HUES6 (cell line): ENCODE measurements at regions not wholly inside any gene's neighbourhood (a gene's known extent, or its start where the extent isn't known, plus 50 kb on each side); places are given as distances from the start of the nearest gene placed in this dataset.
"Not testable (repeated sequence)": the region's sequence is repeated elsewhere in the genome, so short reads cannot be mapped to it uniquely, and the experiment has no call there.

Source experiments
- H3K27ac ChIP-seq: 2 replicates; pipeline ENCODE4 v1.7.0; 2013; ENCODE audit warnings: low read depth, mild to moderate bottlenecking, low read length, inconsistent platforms
- H3K27me3 ChIP-seq: 2 replicates; pipeline ENCODE4 v1.6.1; 2013; ENCODE audit warnings: low read length; ENCODE audit not compliant: control insufficient read depth, insufficient read depth
- H3K36me3 ChIP-seq: 2 replicates; pipeline ENCODE4 v1.6.1; 2013; ENCODE audit warnings: low read length; ENCODE audit not compliant: control insufficient read depth, insufficient read depth
- H3K4me1 ChIP-seq: 2 replicates; pipeline ENCODE4 v1.6.1; 2013; ENCODE audit warnings: low read length; ENCODE audit not compliant: control insufficient read depth, insufficient read depth
- H3K4me3 ChIP-seq: 2 replicates; pipeline ENCODE4 v1.5.1; 2013; ENCODE audit warnings: low read depth, low read length
- H3K9ac ChIP-seq: one replicate; pipeline ENCODE4 v1.6.1; 2013; ENCODE audit warnings: mild to moderate bottlenecking, low read length
- H3K9me3 ChIP-seq: 2 replicates; pipeline ENCODE4 v1.6.1; 2013; ENCODE audit warnings: low read depth, low read length; ENCODE audit not compliant: control insufficient read depth, insufficient read depth

DNA sequence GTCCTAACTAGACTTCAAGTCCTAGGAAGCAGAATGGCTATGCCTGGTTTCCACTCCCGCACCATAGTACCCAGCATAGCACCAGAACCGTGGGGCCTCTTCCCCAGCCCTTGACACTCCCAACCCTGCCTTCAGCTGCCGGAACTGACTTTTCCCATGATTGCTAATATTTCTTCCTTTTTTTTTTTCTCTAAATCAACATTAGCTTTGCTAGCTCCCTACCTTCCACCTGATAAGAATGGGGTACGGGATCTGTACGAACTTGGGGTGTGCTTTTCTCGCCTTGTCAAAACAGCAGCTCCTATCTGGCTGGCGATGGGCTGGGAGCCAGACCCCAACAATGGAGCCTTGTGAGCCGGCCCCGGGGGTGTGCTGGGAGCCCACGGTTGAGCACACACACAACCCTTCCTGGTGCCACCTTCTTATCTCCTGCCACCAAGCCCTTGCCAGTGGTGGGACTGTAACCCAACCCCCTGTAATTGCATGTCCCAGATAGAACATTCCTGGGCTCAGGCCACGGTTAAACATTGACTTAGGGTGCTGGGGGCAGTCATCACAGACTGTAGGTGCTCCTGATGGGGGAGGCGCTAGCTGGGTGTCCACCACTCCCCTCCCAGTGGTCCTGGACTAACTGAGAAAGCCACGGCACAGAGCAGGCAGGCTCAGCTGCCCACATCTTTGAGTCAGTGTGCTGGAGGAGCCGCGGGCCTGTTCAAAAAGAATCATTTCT is 213.0 kb upstream of the HAAO start:
- Histone ChIP-seq H3K9me3 (peaks cover 10% of the 10 kb centered on the region), H3K4me3 (no peak overlapping the region), H3K36me3 (no peaks in the 10 kb centered on the region), H3K27ac (no peak overlapping the region), H3K9ac (no peak overlapping the region), H3K4me1 (peaks cover 6% of the 10 kb centered on the region; the same call in 1 of the 2 replicates), H3K27me3 (no peaks in the 10 kb centered on the region)

DNA sequence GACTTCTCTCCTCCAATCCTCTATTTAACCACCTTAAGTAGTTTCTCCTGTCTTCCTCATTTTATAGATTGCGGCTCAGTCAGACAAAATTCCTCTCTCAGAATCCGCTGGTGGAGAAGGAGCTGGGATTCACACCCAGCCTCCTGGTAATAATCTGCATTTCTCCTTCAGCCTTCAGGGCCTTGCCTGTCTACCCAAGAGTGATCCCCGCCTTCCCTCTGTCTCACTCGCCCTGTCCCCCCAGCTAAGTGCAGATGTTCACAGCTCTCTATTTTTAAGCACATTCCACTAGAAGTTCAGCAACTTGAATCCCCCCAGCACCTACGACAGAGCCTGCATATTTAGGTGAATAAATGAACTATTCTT is 212.5 kb upstream of the HAAO start:
- no peak overlapping the region for H3K27ac ChIP-seq
- no peaks in the 10 kb centered on the region for H3K36me3 ChIP-seq
- H3K4me3 ChIP-seq = no peak overlapping the region
- H3K27me3 ChIP-seq = no peaks in the 10 kb centered on the region
- H3K9me3 ChIP-seq = peaks cover 10% of the 10 kb centered on the region
- H3K4me1 ChIP-seq = peaks cover 6% of the 10 kb centered on the region; the same call in 1 of the 2 replicates
- no peak overlapping the region for H3K9ac ChIP-seq

DNA sequence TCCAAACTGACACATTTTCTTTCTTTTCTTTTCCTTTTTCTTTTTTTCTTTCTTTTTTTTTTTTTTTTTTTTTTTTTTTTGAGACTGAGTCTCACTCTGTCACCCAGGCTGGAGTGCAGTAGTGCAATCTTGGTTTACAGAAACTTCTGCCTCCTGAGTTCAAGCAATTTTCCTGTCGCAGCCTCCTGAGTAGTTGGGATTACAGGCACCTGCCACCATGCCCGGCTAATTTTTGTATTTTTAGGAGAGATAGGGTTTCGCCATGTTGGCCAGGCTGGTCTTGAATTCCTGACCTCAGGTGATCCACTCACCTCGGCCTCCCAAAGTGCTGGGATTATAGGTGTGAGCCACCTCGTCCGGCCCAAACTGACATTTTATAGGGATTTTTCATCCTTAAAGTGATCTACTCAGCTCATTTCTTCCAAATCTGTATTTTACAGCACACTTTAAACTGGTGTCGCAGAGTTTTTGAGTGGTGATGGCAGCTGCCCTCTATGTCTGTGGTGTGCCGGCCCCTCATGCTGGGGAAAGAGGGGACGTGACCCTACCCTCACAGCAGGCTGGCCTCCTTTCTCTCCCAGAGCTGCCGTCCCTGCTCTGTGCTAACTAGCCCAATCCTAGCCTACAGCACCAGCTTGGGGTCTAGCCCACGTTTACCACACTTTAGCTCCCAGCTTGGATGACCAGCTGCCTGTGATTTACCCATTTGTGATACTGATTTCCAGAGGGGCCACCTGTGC is 211.9 kb upstream of the HAAO start:
- H3K36me3 ChIP-seq, H3K27ac ChIP-seq, H3K4me3 ChIP-seq, H3K27me3 ChIP-seq, H3K4me1 ChIP-seq, H3K9ac ChIP-seq: not testable (repeated sequence)
- H3K9me3 ChIP-seq = peaks cover 10% of the 10 kb centered on the region

DNA sequence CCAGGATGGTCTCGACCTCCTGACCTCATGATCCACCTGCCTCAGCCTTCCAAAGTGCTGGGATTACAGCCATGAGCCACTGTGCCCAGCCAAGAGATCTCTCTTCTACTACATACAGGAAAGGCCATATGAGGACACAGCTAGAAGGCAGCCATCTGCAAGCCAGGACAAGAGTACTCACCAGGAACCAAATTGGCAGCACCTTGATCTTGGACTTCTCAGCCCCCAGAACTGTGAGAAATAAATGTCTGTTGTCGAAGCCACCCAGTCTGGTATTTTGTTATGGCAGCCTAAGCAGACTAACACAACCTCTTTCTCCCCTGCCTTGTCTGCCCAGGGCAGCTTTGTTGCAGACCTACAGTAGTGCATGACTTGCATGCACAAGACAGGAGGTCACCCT is 211.3 kb upstream of the HAAO start:
- Histone ChIP-seq H3K27ac (no peak overlapping the region), H3K27me3 (no peaks in the 10 kb centered on the region), H3K9me3 (peaks cover 10% of the 10 kb centered on the region), H3K4me1 (peaks cover 6% of the 10 kb centered on the region; the same call in 1 of the 2 replicates), H3K4me3 (no peak overlapping the region), H3K36me3 (no peaks in the 10 kb centered on the region), H3K9ac (no peak overlapping the region)

DNA sequence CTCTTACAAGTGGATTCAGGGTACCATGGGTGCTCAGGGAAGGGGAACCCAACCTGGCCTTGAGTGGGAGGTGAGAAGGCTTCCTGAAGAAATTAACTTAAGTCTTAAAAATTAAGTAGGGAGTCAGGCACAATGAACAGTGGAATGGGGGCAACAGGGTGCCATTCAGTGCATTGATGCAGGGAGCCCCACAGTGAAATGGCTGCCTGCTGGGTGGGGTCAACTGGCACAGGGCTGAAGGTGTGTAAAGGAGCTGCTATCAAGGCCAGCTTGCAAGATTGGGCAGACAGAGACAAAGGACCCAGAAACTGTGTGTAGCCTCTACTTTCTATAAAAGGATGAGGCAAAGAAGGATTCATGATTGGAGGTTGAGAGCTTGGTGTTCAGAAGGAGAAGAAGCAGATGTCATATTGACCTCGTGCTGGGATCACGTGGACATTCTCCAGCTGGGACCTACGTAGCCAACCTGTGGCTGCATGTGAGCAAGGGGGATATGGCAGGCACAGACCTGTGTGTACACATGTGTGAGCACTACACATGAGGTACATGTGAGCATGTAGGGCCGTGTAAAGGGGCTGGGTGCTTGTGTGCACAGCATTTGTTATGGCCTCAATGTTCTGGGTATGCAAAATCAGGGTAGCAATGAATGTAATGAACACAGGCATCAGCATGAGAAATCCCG is 209.5 kb upstream of the HAAO start:
- no peak overlapping the region for H3K9ac ChIP-seq
- no peak overlapping the region for H3K27ac ChIP-seq
- peaks cover 6% of the 10 kb centered on the region; the same call in 1 of the 2 replicates for H3K4me1 ChIP-seq
- no peaks in the 10 kb centered on the region for H3K9me3 ChIP-seq
- no peaks in the 10 kb centered on the region for H3K27me3 ChIP-seq
- H3K36me3 ChIP-seq = no peaks in the 10 kb centered on the region
- no peak overlapping the region for H3K4me3 ChIP-seq

DNA sequence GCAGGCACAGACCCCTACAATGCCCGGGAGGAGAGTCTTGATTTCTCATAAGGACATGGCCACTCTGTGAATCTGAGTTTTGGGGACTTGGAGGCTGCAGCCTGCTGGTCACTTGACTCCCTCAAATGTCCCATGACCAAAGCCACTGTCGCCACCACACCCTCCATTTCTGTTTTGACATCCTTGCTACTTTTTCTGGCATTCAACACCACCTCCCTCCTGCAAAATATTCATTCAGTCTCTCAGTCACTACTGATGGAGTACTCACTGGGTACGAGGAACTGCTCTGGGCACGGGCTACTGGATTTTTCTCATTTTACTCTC is 208.6 kb upstream of the HAAO start:
- Histone ChIP-seq H3K27ac (no peak overlapping the region), H3K4me1 (peaks cover 6% of the 10 kb centered on the region; the same call in 1 of the 2 replicates), H3K27me3 (no peaks in the 10 kb centered on the region), H3K4me3 (no peak overlapping the region), H3K9ac (no peak overlapping the region), H3K9me3 (peaks cover 1% of the 10 kb centered on the region; the same call in 1 of the 2 replicates), H3K36me3 (no peaks in the 10 kb centered on the region)

DNA sequence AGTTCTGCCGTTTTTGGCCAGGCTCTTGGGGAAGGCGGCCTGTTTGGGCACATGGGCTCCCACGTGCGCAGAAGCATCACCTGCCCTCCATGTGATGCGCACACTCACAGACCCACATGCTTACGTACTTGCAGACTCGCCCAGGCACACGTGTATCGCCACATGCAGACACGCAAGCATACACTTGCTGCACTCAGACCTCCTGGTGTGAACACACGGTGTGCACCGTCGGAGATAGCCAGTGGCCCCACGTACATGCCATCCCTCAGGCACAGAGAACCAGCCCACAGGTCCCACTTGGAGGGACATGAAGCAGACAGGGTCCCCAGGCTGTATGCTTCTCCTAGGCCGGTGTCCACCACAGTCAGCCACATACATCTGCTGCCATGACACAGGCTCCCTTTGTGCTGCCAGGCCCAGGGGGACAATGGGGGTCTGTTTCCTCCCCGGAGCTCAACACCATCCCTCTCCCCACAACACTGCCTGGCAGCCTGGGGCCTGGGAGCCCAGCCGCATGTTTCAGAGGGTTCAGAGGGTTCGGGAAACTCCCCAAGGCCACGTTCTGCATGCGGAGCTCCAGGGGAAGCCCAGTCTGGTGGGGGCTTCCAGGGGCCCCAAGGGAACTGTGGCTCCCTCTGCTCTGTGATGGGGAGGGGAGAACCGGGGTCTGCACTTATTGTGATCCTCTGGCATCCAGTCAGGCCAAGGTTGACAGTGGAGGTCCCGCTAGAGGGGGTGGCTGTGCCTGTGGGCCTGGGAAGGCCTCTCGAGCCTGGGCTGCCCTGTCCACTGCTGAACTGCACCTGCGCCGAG is 208.1 kb upstream of the HAAO start:
- no peak overlapping the region for H3K9ac ChIP-seq
- peaks cover 6% of the 10 kb centered on the region; the same call in 1 of the 2 replicates for H3K4me1 ChIP-seq
- H3K4me3 ChIP-seq = no peak overlapping the region
- no peaks in the 10 kb centered on the region for H3K27me3 ChIP-seq
- H3K9me3 ChIP-seq = peaks cover 7% of the 10 kb centered on the region; the same call in 1 of the 2 replicates
- no peaks in the 10 kb centered on the region for H3K36me3 ChIP-seq
- H3K27ac ChIP-seq = no peak overlapping the region

DNA sequence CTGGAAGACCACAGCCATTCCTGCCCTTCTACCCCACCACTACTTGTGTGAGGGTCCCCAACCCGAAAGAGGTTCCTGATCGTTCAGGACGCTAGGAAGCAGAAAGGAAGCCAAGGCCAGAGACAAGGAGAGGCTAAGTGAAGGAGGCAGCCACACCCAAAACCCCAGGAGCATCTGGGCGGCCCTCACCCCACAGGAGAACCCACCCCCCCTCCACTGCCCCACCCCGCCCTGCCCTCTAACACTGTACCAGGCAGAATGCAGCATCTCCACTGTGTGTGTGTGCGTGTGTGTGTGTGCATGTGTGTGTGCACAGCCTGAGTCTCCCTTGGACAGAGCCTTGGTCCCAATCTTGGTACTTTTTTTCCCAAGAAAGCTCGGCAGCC is 207.5 kb upstream of the HAAO start:
- H3K36me3 ChIP-seq = no peaks in the 10 kb centered on the region
- H3K27ac ChIP-seq = no peak overlapping the region
- H3K4me3 ChIP-seq = no peak overlapping the region
- no peak overlapping the region for H3K9ac ChIP-seq
- peaks cover 4% of the 10 kb centered on the region; the same call in 1 of the 2 replicates for H3K4me1 ChIP-seq
- no peaks in the 10 kb centered on the region for H3K27me3 ChIP-seq
- H3K9me3 ChIP-seq = peaks cover 7% of the 10 kb centered on the region; the same call in 1 of the 2 replicates

DNA sequence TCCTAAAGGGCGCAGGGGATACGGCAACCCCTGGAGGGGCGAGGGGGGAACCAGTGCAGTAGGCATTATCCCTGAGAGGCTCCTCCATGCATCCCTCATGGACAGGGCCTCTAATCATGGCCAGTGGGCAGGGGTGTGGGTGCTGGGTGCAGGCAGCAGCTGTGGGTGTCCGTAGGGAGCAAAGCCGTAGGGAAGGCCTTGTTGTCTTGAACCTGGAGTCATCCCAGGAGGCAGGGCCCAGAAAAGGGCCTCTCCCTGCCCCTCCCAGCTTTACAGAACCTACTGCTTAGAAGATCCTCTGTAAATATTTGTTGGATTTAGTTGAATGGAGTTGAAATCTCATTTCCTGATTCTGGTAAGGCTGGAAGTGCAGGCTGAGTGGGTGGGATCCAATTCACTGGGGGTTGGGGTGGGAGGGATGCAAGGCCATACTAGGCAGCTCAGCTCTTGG is 207.0 kb upstream of the HAAO start:
- H3K36me3 ChIP-seq = no peaks in the 10 kb centered on the region
- peaks cover 7% of the 10 kb centered on the region; the same call in 1 of the 2 replicates for H3K9me3 ChIP-seq
- H3K4me1 ChIP-seq = peaks cover under 1% of the 10 kb centered on the region; the same call in 1 of the 2 replicates
- no peak overlapping the region for H3K4me3 ChIP-seq
- no peak overlapping the region for H3K9ac ChIP-seq
- H3K27me3 ChIP-seq = no peaks in the 10 kb centered on the region
- H3K27ac ChIP-seq = no peak overlapping the region

DNA sequence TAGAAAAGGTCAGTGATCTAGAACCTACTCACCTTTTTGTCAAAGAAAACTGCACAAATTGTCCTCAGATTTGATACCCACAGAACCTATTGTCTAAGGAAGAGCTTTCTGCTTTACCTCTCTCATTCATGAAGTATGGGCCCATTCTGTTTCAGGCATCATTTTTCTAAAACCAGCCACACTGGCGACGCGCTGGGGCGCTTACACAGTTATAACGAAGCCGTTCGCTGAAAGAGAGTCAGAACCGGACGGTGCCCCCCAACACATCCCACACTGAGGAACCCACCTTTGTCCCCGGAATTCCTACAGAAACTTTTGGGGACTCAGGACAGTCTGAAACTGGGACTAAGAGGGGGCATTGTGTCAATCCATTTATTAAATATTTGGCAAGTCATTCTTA is 206.3 kb upstream of the HAAO start:
- H3K9me3 ChIP-seq = peaks cover 7% of the 10 kb centered on the region; the same call in 1 of the 2 replicates
- H3K27me3 ChIP-seq = no peaks in the 10 kb centered on the region
- no peak overlapping the region for H3K4me3 ChIP-seq
- H3K27ac ChIP-seq = no peak overlapping the region
- no peaks in the 10 kb centered on the region; the same call in 1 of the 2 replicates for H3K4me1 ChIP-seq
- H3K36me3 ChIP-seq = no peaks in the 10 kb centered on the region
- no peak overlapping the region for H3K9ac ChIP-seq
